NCI-H2029 treated with DMSO at 0.1 percent for 48 hours (cell line): ENCODE measurements at regions not wholly inside any gene's neighbourhood (a gene's known extent, or its start where the extent isn't known, plus 50 kb on each side); places are given as distances from the start of the nearest gene placed in this dataset.

Experiments
- DNase-seq: peaks from one replicate; lab custom pipeline; 2025; lab: John Stamatoyannopoulos, UW

DNA sequence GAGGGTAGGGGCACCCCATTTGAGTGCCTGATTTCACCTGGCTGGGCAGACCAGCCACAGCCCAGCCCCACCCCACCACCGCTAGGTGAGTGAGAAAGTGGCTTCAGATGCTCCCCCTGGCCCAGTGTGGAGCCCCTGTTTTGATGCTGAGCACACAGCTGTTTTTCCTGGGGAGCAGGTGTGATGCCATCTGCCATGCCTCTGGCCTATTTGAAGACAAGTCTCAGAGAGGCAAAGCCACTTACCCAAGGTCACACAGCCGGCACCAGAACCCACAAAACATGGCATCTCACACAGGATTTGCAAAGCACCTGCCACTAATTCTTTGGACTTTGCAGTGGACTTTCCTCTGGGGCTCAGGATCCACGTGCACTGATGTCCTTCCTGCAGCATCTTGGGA lies 131.3 kb downstream of the INHBB start:
- no peak for DNase-seq

DNA sequence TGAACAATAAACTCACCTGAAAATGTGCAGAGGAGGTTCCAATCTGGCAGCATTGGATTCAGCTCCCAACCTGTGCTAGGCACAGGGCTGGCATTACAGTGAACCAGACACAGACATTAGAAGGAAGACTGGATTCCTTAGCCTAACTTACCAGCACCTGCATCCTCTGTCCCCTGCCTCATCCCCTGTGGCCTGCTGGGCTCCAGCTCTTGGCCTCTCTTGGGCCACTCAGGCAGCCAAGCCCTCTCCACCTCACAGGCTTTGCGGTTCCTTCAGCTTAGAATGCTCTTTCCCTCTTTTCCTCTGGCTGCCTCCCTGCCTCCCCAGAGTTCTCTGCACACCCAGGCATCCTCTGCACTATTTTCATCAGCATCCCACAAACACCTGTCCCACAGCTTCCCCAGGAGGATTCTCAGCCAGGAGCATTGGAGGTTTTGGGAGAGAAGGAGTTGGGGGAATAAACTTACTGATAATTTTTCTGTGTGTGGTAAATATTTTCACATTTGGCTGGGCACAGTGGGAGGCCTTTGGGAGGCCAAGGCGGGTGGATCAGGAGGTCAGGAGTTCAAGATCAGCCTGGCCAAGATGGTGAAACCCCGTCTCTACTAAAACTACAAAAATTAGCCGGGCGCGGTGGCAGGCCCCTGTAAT lies 132.0 kb downstream of the INHBB start:
- DNase-seq, result no peak

DNA sequence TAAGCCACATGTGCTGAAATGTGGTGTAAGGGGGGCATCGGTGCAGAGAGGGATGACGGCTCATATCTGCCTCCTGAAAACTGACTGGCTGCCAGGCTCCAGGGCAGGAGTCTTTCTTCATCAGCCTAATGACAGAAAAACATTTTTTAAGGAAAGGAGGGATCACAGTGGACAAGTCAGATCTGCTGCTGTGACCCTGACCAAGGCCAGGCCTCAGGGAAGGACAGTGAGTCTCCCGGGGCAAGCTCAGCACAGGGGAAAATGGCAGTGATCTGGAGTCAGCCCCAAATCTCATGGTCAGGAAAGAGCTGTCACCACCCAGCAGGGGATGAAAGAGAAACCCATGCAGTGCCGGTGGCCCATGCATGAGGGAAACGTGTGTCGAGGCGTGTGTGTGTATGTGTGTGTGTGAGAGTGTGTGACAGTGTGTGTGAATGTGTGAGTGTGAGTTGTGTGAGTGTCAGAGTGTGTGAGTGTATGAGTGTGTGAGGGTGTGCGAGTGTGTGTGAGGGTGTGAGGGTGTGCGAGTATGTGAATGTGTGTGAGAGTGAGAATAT lies 134.5 kb downstream of the INHBB start:
- no peak for DNase-seq

GRCh38 chr2:120480903-120481445 lies 135.0 kb downstream of the INHBB start:
- no peak for DNase-seq

DNA sequence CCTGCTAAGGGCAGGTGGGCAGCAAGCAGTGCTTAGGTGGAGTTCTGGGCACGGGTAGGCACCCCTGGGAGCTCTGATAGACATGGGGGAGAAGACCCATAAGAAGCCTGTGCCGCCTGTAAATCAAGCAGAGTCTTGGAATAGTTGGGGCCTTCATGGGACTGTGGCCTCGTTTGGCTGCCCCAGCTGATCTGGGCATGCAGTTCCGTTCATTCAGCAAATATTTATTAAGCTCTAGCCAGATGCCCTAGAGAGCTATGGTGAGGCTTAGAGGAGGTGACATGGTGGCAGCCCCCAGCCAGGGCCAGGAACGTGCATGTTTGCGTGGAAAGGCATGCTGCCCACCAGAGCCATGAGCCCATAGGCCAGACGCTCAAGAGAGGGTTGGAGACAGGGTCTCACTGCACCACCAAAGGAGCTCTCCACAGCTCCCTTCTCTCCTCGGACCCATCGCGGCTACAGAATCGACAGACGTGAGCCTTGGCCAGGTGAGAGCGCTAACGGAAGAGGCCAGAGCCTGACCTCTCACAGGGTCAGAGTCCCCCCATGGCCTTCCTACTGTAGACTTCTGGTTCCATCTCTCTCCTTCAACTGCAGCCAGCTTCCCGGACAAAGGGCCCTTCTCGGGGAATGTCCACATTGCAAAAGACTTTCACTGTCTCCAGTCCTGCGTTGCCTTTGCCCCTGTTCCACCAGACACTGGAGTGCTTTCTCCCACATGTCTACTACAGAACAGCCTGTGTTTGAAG lies 135.7 kb downstream of the INHBB start:
- DNase-seq, result no peak

DNA sequence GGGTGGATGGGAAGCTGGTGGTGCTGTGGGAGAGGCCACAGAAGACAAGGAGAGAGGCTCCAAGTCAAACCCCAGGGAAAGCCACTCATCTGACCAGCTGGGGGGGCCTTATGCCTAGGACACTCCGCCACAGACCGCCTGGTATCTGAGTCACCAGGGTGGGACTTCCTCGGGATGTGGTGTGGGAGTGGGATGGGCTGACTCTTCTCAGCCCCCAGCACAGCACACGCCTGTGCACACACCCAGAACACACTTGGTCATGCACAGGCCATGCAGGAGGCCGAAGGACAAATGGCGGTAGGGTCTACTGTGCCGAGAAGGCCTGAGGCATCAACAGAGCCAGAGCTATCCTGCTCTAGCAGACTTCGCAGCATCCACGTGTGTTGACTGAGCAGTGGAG lies 136.4 kb downstream of the INHBB start:
- DNase-seq, result no peak

DNA sequence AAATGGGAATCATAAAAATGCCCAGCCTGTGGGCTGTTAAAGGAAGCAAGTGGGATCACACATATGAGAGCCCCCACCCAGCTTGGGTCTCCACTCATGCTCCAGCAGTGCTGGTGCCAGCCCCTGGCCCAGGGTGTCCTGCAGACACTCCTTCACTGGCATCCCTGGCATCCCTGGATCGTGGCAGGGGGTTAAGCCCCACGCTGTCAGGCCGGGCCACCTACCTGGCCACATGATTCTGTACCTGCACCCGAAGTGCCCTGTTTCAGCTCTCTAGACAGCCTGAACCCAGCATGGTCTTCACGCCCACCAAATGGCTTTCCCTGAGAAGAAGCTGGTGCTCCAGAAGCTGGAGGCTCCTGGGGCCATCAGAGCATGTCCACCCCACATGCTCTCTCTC lies 137.4 kb downstream of the INHBB start:
- no peak for DNase-seq

DNA sequence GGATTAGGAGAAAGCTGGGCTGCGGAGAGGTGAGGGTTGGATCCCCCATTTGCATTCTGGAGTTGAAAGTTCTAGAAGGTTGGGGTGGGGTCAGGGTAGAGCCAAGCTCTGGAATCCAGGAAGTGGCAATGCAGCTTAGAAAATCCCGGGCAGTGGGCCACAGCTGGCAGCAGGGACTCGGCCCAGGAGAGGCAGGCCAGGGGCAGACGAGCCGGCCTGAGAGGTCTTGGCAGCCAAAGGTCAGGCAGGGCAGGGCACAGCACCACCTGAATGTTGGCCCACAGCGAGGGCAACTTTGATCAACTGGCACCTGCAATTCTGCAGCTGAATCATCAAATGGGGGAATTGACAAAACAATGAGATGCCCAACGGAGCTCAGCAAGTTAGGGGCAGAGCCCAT lies 139.2 kb downstream of the INHBB start:
- DNase-seq, result no peak

- no peak for DNase-seq
Measured at GRCh38 chr2:120486441-120486840, 140.5 kb downstream of the INHBB start.

GRCh38 chr2:120486946-120487345 lies 141.0 kb downstream of the INHBB start:
- no peak for DNase-seq

DNA sequence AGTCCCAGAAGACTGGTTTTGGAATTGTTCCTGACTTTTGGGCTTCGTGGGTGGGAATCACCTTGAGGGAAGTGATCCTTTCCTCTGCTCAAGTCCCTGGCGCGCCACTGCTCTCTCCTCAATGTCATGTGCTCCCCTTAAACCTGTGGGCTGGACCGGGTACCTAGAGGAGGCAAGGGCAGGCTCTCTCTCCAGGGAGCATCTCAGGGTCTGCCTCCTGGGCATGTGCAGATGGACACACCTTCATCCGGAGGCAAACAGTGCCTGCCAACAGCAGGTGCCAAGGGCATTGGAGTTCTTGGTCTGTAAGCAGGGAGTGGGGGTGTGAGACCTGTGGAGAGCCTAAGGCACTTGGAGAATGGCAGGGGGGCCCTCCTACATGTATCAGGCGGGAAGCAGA lies 142.6 kb downstream of the INHBB start:
- DNase-seq, result no peak

GRCh38 chr2:120489023-120489422 lies 143.1 kb downstream of the INHBB start:
- no peak for DNase-seq

DNA sequence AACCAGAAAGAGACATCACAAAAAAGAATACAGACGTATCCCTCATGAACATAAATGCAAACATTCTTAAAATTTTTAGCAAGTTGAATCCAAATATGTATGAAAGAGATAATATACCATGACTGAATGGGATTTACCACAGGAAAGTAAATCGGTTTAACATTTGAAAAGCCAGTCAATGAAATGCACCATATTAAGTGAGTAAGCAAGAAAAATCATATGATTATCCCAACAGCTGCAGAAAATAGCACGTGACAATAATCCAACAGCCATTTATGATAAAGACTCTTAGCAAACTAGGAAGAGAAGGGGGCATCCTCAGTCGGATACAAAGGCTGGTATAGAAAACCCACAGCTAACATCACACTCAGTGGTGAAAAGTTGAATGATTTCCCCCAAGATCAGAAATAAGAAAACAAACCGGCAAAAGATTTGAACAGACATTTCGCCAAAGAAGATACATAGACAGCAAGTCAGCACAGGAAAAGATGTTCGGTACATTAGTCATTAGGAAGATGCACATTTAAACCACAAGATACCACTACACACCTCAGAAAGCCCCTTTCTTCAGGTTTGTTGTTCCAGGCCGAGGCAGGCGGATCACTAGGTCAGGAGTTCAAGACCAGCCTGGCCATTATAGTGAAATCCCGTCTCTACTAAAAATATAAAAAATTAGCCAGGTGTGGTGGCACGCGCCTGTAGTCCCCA lies 144.3 kb downstream of the INHBB start:
- no peak for DNase-seq

DNA sequence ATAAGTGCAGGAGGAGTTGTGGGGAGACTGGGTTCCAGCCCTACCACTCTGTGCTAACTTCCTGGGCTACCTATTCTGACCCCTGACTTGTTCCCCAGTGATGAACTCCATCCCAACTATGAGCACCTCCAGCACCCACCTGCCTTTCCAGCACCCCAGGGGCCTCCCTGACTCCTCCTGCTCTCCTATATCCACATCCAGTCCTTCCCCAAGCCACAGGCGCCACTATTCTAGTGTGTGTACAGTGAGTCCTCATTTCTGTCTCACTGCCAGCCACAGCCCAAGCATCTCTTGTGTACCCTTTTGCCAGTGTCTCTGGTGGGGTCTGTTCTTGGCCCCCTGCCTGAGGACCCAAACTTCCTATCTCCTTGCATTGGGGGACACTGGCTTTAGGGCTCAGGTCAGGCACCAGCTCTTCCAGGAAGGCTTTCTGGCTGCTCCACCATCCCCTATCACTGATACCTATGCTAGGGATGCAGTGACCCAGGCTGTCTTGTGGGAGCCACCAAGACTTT lies 145.2 kb downstream of the INHBB start:
- DNase-seq, result no peak

DNA sequence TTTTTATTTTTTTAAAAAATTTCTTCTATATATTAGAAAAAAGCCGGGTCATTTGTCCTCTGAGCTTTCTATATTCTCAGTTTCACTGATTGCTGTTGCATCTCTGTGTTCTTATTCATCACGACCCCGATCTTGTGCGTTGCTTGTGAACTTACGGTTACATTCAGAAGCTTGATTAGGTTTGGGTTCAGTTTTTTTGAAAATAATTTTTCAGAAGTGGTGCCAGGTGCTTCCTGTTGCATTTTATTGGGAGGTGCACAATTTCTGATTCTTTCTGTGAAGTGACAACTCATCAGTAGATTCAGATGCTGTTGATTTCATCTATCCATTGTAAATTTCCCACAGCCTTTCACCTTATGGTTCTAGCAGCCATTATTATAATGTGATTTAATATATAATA lies 147.3 kb downstream of the INHBB start:
- no peak for DNase-seq

GRCh38 chr2:120494446-120494845 lies 148.5 kb downstream of the INHBB start:
- no peak for DNase-seq

DNA sequence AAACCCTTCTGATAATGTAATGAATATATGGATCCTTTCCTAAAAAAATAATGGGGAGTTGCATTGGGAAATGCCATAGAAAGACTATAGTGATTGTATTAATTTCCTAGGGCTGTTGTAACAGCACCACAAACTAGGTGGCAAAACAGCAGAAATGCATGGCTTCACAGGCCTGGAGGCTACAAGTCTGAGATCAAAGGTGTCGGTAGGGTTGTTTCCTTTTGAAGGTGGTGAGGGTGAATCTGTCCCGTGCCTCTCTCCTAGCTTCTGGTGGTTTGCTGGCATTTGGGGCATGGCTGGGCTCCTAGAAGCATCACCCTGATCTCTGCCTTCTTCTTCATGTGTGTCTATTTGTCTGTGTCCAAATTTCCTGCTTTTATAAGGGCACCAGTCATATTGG lies 149.7 kb downstream of the INHBB start:
- no peak for DNase-seq

- no peak for DNase-seq
Measured at GRCh38 chr2:120496235-120496634, 150.3 kb downstream of the INHBB start.

GRCh38 chr2:120496759-120497158 lies 150.8 kb downstream of the INHBB start:
- no peak for DNase-seq

GRCh38 chr2:120497261-120497977 lies 151.5 kb downstream of the INHBB start:
- no peak for DNase-seq

DNA sequence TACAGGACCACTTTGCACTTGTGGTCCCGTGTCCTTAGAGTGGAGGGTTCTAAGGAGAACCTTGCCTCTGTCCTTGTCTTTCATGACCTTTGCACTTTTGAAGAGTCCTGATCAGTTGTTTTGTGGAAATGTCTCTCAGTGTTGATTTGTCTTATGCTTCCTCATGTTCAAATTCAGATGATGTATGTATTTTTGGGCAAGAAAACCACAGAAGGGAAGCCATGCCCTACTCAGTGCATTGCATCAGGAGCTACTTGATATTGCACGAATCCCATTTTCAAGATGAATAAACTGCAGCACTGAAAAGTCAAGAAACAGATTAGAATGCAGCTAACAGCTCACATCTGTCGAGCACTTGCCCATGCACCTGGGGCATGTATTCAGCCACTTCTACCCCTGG lies 152.2 kb downstream of the INHBB start:
- no peak for DNase-seq
